ENCODE measurements at regions not wholly inside any gene's neighbourhood (a gene's known extent, or its start where the extent isn't known, plus 50 kb on each side); places are given as distances from the start of the nearest gene placed in this dataset.

- peaks cover 8 to 10% of the 10 kb centered on the region in 2 donors for H3K4me1 ChIP-seq (ENCODE audit: control insufficient read depth in 2 of 2, insufficient read depth in 2 of 2, low read length in 2 of 2)
- H3K27me3 ChIP-seq (replicated peaks in 1 of 4; ENCODE audit: control extremely low read depth in 1 of 4, control insufficient read depth in 3 of 4, insufficient read depth in 4 of 4, low read length in 3 of 4) = no peaks in the 10 kb centered on the region
- H3K9me3 Mint-ChIP-seq (ENCODE audit: insufficient read depth) = no peaks in the 10 kb centered on the region
- H3K4me3 ChIP-seq (ENCODE audit: control extremely low read depth in 1 of 5, extremely low read depth in 1 of 5, insufficient read depth in 1 of 5, low read depth in 2 of 5, low read length in 4 of 5) = no peak overlapping the region
- ChIA-PET POLR2A (no interaction called here), CTCF (no interaction called here)
- no peak overlapping the region for H3K9ac ChIP-seq (ENCODE audit: low read length)
- no peaks in the 10 kb centered on the region for H3K79me2 ChIP-seq (ENCODE audit: control insufficient read depth, insufficient read depth, low read length)
- H3K4me3 Mint-ChIP-seq = peak overlapping the region; percentile 38
- H3K27me3 Mint-ChIP-seq = no peaks in the 10 kb centered on the region
- no peak for TF ChIP-seq EZH2 (IDR thresholded peaks at IDR 0.05; ENCODE audit: borderline replicate concordance, insufficient read depth, low read depth, low read length, poor library complexity, severe bottlenecking)
- no peak for TF ChIP-seq CTCF (IDR thresholded peaks at IDR 0.05)
- H3K27ac ChIP-seq (ENCODE audit: low read length in 2 of 2) = no peak overlapping the region
- no peak overlapping the region for H2AFZ ChIP-seq (ENCODE audit: insufficient read depth, low read depth, low read length, poor library complexity, severe bottlenecking)
- peaks cover 0 to 4% (median 2%) of the 10 kb centered on the region in 3 donors for H3K9me3 ChIP-seq (ENCODE audit: control extremely low read depth in 1 of 3, control insufficient read depth in 2 of 3, insufficient read depth in 1 of 3, low read length in 2 of 3)
- H3K4me1 Mint-ChIP-seq = peaks cover 17% of the 10 kb centered on the region
- intact Hi-C loops (cut with micrococcal nuclease) = no loop called here
- no peaks in the 10 kb centered on the region for H3K36me3 ChIP-seq (replicated peaks in 1 of 2; ENCODE audit: control extremely low read depth in 1 of 2, control insufficient read depth in 1 of 2, extremely low read depth in 1 of 2, insufficient read depth in 2 of 2, low read length in 1 of 2)
- peak; percentile 13 for DNase-seq
- H3K27ac Mint-ChIP-seq = no peak overlapping the region
- H4K20me1 ChIP-seq (ENCODE audit: control insufficient read depth, insufficient read depth, low read length, poor library complexity, severe bottlenecking) = no peaks in the 10 kb centered on the region
- WGBS (ENCODE audit: insufficient coverage) = 67% methylated on average over 8 of the region's 10 CpGs
- ATAC-seq (ENCODE audit: low read depth) = peak; percentile 49
- peak overlapping the region; percentile 29 for H3K4me2 ChIP-seq (replicated peaks; ENCODE audit: low read depth, low read length, poor library complexity, severe bottlenecking)
These were observed 93.8 kb upstream of the UBE2E1 start for GRCh38 chr3:23711916-23712494.

- no peak overlapping the region for H2AFZ ChIP-seq (ENCODE audit: insufficient read depth, low read depth, low read length, poor library complexity, severe bottlenecking)
- H3K9ac ChIP-seq (ENCODE audit: low read length) = no peak overlapping the region
- H3K4me1 Mint-ChIP-seq = peaks cover 17% of the 10 kb centered on the region
These were observed 92.8 kb upstream of the UBE2E1 start for GRCh38 chr3:23712656-23713559.

More at GRCh38 chr3:23712656-23713559, 92.8 kb upstream of the UBE2E1 start:
- H3K27me3 ChIP-seq (replicated peaks in 1 of 4; ENCODE audit: control extremely low read depth in 1 of 4, control insufficient read depth in 3 of 4, insufficient read depth in 4 of 4, low read length in 3 of 4) = no peaks in the 10 kb centered on the region
- no peak for DNase-seq
- WGBS (ENCODE audit: insufficient coverage) = 90% methylated on average over 4 of the region's 9 CpGs
- TF ChIP-seq EZH2 (IDR thresholded peaks at IDR 0.05; ENCODE audit: borderline replicate concordance, insufficient read depth, low read depth, low read length, poor library complexity, severe bottlenecking) = no peak
- no peak for TF ChIP-seq CTCF (IDR thresholded peaks at IDR 0.05)
- H3K4me3 Mint-ChIP-seq = no peak overlapping the region
- intact Hi-C loops (cut with micrococcal nuclease) = no loop called here
- H3K79me2 ChIP-seq (ENCODE audit: control insufficient read depth, insufficient read depth, low read length) = no peaks in the 10 kb centered on the region
- no peak for ATAC-seq (ENCODE audit: low read depth)
- H3K36me3 ChIP-seq (replicated peaks in 1 of 2; ENCODE audit: control extremely low read depth in 1 of 2, control insufficient read depth in 1 of 2, extremely low read depth in 1 of 2, insufficient read depth in 2 of 2, low read length in 1 of 2) = no peaks in the 10 kb centered on the region
- no peak overlapping the region for H3K27ac ChIP-seq (ENCODE audit: low read length in 2 of 2)
- H3K4me3 ChIP-seq (ENCODE audit: control extremely low read depth in 1 of 5, extremely low read depth in 1 of 5, insufficient read depth in 1 of 5, low read depth in 2 of 5, low read length in 4 of 5) = no peak overlapping the region
- H3K9me3 Mint-ChIP-seq (ENCODE audit: insufficient read depth) = no peaks in the 10 kb centered on the region
- H3K4me1 ChIP-seq (ENCODE audit: control insufficient read depth in 2 of 2, insufficient read depth in 2 of 2, low read length in 2 of 2) = peaks cover 8 to 10% of the 10 kb centered on the region in 2 donors
- POLR2A ChIA-PET = interaction anchor here (0.5 kb wide), 1 partner anchor 92 kb away, joined by 3 read pairs; no protein-coding TSS in a partner anchor
- no peaks in the 10 kb centered on the region for H4K20me1 ChIP-seq (ENCODE audit: control insufficient read depth, insufficient read depth, low read length, poor library complexity, severe bottlenecking)
- no peak overlapping the region for H3K4me2 ChIP-seq (replicated peaks; ENCODE audit: low read depth, low read length, poor library complexity, severe bottlenecking)
- H3K27ac Mint-ChIP-seq = no peak overlapping the region
- H3K27me3 Mint-ChIP-seq = no peaks in the 10 kb centered on the region
- CTCF ChIA-PET = no interaction called here
- H3K9me3 ChIP-seq (ENCODE audit: control extremely low read depth in 1 of 3, control insufficient read depth in 2 of 3, insufficient read depth in 1 of 3, low read length in 2 of 3) = peaks cover 0 to 4% (median 2%) of the 10 kb centered on the region in 3 donors

Measured in B cell (primary cell).